Stimulated activated CD4-positive, alpha-beta T cell treated with anti-CD3 and anti-CD28 coated beads, Interleukin-4, amount 100 ng/mL, for 48 hours (primary cell): ENCODE measurements at regions not wholly inside any gene's neighbourhood (a gene's known extent, or its start where the extent isn't known, plus 50 kb on each side); places are given as distances from the start of the nearest gene placed in this dataset.

ENCODE experiments used
- DNase-seq, 2 donors: peaks; one replicate each; pipeline ENCODE4 v3.0.0-alpha.2; 2020; ENCODE audit warnings: low read depth in 2 of 2

DNA sequence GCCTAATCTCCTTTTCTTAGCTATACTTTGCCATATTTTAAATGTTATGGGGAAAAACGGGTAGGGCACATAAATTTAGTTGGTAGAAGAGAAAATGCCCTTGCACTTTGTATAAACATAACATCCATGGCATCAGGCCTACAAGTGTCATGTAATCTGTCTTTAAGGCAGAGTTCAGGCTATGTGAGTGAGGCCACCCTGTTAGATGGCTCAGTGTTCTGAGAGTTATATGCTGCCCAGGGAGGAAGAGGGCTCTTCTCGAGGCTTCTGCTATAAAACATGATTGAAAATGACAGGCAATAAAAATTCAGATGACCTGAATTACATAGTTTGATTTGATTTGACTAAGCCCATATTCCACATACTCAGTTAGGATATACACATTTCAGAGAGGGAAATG lies 553.6 kb upstream of the MAP3K7 start:
- no peak for DNase-seq

DNA sequence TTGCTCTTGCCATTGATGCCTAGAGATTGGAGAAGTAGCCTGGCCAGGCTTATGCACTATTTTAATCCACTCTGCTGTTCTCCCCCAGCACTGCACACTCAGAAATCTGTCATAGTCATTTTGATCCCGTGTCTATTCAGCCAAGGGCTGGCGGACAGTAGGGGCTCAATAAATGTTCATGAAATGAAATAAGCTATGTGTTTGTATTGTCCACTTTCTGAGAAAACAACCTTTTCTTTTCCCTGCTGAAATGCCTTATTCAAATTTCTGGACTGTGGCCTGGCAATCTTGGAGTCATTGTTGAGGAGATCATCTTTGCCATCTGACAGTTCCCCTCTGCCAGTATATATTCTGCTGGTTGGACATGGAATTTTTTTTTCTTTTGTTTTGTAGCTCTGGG lies 550.4 kb upstream of the MAP3K7 start:
- DNase-seq = no peak

- DNase-seq = no peak
These were observed 548.7 kb upstream of the MAP3K7 start for GRCh38 chr6:91135406-91136103.

- DNase-seq = no peak
These were observed 545.6 kb upstream of the MAP3K7 start for GRCh38 chr6:91132461-91132860.

GRCh38 chr6:91130126-91130525 lies 543.3 kb upstream of the MAP3K7 start:
- DNase-seq = no peak

DNA sequence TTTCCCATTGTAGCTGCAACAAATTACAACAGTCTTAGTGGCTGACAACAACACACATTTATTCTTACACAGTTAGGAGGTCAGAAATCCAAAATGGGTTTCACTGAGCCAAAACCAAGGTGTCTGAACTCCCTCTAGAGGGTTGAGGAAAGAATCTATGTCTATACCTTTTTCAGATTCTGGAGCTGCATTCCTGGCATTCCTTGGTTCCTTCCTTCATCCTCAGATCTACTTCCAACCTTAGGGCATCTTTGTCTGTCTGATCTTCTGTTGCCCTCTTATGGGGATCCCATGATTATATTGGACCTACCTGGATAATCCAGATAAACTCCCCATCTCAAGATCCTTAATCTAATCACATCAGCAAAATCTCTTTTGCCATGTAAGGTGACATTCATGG lies 540.9 kb upstream of the MAP3K7 start:
- DNase-seq = no peak

- DNase-seq = no peak
These were observed 540.0 kb upstream of the MAP3K7 start for GRCh38 chr6:91126876-91127275.

DNA sequence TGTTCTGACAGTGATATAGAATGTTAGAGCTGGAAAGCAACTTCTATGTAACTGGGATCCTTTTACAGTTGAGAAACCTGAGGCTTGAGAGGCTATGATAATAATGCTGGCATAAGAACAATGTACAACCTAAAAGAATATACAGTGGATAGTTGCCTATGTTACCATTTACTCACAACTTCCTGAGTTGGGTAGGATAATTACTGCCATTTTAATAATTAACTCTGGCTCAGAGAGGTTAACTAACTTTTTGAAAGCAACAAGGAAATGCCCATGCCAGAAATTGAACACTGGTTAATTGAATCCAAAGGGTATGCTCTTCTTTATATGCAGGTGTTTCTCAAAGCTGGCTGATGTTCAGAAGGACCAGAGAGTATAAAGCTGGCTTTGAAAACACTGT lies 530.7 kb upstream of the MAP3K7 start:
- DNase-seq = no peak

- DNase-seq = no peak
These were observed 527.3 kb upstream of the MAP3K7 start for GRCh38 chr6:91114123-91114708.

DNA sequence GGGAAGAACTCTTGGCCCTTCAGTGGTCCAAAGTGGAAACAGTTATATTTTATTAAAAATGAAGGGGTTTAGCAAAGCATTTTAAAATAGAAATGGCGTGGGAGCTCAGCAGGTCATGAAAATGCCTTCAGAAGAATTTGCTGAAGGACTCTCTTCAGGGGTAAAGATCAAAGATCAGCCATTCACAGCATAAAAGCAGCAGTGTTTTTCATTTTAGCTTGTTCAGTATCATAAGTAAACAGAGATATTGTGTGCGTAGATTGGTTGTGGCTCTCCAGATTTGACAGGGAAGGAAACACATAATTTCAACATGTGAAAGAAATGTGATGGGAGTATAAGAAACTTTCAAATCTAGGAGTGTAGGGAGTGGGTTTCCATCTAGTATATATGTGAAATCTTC lies 519.2 kb upstream of the MAP3K7 start:
- DNase-seq = no peak

DNA sequence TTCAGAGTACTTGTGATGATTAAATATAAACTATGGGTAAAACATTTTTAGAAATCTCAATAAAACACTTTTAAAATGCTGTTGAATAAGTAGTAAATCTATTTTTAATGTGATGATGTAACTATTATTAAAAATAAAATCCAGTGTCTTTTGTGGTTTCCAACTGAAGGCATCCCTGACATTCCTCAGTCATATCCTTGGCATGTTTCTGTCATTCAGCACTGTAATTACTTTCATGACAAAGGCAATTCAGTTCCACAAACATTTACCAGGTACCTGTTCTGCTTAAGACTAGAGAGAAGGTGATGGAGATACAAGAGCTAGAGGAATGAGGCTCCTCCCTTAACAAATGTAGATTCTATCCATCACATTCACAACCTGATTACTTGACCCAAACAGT lies 518.7 kb upstream of the MAP3K7 start:
- DNase-seq = no peak

DNA sequence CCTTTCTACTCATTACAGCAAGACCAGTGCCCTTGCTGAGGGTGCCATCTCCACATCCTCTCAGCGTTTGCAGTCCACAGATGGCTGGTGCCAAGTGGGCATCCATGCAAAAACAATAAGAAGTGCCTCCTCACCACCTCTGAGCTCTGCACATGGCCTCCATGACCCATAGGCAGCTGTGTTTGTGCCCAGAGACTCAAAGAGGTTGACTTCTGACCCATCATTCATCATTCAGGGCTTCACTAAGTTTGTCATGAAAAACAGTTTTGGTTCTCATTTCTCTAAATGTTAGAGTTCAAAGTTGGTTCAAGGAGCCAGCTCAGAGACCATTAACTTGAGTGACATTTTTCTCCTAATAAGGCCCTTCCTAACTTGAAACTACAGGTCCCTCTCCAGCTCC lies 512.6 kb upstream of the MAP3K7 start:
- DNase-seq = no peak

- no peak for DNase-seq
These were observed 511.1 kb upstream of the MAP3K7 start for GRCh38 chr6:91098006-91098405.

DNA sequence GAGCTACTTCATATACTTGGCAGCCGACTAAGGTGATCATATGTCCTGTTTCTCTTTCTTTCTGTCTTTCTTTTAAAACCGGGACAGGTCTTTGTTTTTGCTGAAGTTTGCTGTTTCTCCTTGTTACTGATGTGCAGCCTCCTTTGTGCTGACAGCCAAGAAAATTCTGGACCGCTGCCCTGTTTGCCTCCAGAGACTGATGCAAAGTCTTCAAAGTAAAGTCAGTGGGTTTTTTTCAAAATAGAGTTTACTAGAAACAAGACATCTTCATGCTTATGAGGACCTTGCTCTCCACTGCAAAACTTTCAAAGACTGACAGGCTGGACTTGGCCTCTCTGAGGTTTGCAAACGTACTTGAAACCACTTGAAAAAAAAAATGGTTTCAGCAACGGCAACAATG lies 510.5 kb upstream of the MAP3K7 start:
- no peak for DNase-seq

DNA sequence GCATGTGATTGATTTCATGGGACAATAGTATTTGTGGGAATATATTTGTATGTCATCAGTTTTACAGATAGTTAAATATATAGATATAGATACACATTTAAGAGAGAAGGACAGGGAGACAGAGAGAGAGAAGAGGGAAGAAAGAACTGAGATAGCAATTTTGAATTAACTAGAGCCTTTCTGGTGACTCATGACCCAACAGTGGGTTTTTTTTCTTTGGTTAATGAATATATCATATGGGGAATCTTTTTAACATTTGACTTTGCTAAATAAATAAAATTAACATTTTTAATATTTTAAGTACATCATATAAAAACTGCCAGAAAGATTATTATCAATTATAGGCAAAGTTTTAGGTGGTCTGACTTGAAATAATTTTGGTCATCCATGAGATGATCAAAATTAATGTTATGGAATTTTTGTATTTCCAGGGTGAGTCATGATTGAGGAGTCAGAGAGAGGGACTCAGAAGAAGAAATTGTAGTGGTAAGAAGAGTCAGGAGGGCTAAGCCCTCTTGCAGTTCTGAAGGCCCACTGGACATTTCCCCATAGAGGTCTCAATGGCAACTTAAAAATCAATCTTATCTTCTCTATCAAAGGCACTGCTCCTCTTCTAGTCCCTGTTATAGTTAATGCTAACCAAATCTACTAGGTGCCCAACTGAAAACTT lies 508.1 kb upstream of the MAP3K7 start:
- no peak for DNase-seq

DNA sequence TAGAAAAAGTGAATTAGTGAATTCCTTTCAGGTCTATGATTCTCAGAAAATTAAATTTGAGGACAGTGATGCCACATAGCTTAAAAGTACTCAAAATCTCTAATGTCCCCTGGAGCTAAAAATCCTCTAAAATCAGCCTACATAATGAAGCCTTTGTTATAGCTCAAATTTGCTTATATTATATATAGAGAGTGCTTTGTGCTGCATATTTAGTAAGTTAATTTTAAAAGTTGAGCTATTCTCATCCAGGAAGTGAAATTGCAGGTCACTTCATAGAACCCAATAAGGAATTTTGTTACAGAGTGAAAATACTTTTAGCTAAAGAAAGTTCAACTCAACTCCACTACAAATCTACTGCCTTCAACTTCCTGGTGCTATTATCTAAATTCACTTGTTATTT lies 507.5 kb upstream of the MAP3K7 start:
- no peak for DNase-seq

DNA sequence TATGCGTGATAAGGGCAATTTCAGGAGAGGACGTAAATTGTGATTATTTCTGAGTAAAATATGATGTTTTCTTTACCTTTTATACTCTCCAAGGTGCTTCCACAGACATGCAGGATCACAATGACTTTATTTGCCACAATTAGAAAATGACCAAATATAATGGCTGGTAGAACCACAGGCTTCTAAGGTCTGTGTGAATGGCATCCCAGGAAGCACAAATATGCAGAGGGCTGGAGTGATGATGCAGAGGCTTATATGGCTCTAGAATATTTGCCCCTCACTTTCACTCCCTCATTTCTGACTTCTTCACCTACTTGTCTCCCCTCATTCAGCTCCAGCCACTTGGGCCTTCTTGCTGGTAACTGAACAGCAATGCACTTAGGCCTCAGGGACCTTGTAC lies 502.1 kb upstream of the MAP3K7 start:
- DNase-seq = no peak

DNA sequence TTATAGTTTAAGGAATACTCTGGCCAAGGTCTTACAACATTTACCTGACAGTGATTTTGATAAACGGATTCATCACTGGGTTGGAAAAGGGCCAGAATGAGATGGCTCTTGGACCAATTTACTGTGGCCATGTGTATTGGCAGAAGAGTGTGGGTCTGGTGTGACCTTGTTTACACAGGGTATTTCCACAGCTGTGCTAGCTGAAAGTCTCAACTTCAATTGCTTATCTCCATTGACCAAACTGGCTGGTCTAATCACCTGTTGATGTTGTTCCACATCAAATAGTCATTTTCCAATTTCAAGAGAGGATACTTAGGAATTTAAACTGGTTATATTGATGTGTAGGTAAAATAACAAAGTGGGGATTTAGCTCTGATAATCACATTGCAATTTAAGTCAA lies 501.6 kb upstream of the MAP3K7 start:
- no peak for DNase-seq

DNA sequence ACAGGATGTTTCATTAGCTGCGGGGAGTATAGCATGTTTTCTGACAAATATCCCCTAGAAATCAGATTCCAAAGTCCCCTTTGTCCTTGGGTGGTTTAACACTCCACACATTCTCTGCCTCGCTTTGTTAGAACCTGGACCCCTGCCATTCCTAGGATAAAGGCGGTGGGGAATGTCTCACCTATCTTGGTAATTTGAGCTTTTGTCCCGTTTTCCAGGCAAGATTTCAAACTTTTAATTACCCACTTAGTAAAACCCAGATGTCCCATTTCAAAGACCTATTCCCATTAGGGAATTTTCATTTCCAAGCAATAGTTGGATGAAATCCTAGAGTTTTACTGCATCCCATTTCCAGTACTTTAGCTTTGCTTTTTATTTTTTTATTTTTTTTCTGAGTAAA lies 501.0 kb upstream of the MAP3K7 start:
- DNase-seq = no peak

GRCh38 chr6:91083211-91083610 lies 496.3 kb upstream of the MAP3K7 start:
- no peak for DNase-seq

DNA sequence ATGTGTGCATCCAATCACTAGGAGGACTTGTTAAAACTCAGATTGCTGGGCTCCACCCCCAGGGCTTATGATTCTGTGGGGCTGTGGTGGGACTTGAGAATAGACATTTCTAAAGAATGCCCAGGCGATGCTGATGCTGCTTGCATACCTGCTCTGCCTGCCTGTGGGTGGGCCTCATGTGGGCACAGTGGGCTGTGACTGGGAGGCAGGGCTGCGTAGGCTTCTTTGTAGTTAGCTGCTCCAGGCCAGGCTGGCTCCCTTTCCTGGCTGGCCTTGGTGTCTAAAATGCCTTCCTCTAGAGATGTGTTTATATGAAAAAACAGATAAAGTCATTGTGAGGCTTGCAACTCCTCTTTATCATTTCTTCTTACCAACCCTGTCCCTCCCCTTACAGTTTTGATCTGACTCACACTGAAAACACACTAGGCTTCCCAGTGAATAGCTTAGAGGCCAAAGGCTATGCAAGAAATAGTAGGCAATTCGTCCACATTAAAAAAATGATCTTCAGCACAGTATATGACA lies 495.5 kb upstream of the MAP3K7 start:
- no peak for DNase-seq

DNA sequence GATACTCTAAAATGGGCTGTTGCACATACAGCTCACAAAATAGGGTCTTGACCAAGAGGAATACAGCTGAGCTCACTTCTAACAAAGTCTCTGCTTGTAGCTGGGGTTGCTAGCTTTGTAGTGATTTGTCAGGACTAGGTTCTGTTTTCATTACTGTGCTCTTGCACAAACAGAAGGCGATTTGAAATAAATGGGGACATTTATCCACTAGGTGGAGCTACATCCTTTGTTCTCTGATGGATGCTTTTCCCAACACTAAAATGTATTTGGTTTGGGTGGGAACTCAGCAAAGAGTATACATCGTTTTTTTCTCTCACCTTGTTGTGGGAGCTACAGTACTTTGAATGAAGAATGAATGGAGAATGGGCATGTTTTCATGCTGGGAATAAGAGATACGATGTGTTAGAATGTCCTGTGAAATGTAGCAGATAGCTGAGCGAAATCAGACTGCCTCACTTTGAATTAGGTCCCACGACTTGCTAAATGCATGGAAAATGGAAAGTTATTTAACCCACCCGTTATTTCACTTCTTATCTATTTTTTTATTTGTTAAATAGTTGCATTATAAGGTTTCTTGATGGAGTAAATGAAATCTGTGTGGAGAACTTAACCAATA lies 494.7 kb upstream of the MAP3K7 start:
- DNase-seq = no peak

GRCh38 chr6:91080871-91081270 lies 494.0 kb upstream of the MAP3K7 start:
- DNase-seq = no peak
